Caco-2 (cell line): ENCODE measurements at regions not wholly inside any gene's neighbourhood (a gene's known extent, or its start where the extent isn't known, plus 50 kb on each side); places are given as distances from the start of the nearest gene placed in this dataset.

Experiments
- BruUV-seq: library from RNA; stranded (reverse); fragments of 400-500 nt; replicated peaks from 2 replicates; lab custom pipeline; 2021; lab: Mats Ljungman, UMichigan
- CTCF ChIA-PET: fragments of 300-600 bp; sonication (Branson Sonifier 250); formaldehyde crosslinking; loops from one replicate; lab custom pipeline; 2022; ENCODE audit warnings: antibody characterized with exemption; lab: Charles Lee
- POLR2A ChIA-PET: fragments of 300-600 bp; sonication (Branson Sonifier 250); formaldehyde crosslinking; loops from one replicate; lab custom pipeline; 2022; ENCODE audit warnings: antibody characterized with exemption; lab: Charles Lee
- DNase-seq, 2 experiments: peaks; one replicate each; pipeline versions ENCODE4 v3.0.0 to v3.0.0-alpha.2; 2020 to 2022
- H3K27me3 ChIP-seq: replicated peaks from 2 replicates; pipeline ENCODE4 v1.6.0; 2011; ENCODE audit warnings: low read length; ENCODE audit not compliant: control insufficient read depth, insufficient read depth
- H3K36me3 ChIP-seq: 2 replicates; pipeline ENCODE4 v1.5.1; 2011; ENCODE audit warnings: low read length; ENCODE audit not compliant: control insufficient read depth, insufficient read depth
- H3K4me1 ChIP-seq: fragments of 250-450 bp; sonication (Bioruptor Pico); 2 replicates; pipeline ENCODE4 v1.5.1; 2020; ENCODE audit warnings: mild to moderate bottlenecking
- H3K4me3 ChIP-seq: 2 replicates; pipeline ENCODE4 v1.5.1; 2011; ENCODE audit warnings: low read depth, mild to moderate bottlenecking, control low read depth, low read length
- H3K9me3 ChIP-seq: fragments of 250-450 bp; sonication (Bioruptor Pico); 2 replicates; pipeline ENCODE4 v1.5.1; 2020; ENCODE audit warnings: mild to moderate bottlenecking, moderate library complexity
- H3K27ac Mint-ChIP-seq: one replicate; pipeline ENCODE4 v1.8.0; 2022; ENCODE audit warnings: mixed read lengths; ENCODE audit not compliant: unreplicated experiment
- H3K27me3 Mint-ChIP-seq: one replicate; pipeline ENCODE4 v1.8.0; 2022; ENCODE audit warnings: mixed read lengths; ENCODE audit not compliant: insufficient read depth, unreplicated experiment
- H3K36me3 Mint-ChIP-seq: one replicate; pipeline ENCODE4 v1.8.0; 2022; ENCODE audit warnings: mild to moderate bottlenecking, mixed read lengths; ENCODE audit not compliant: insufficient read depth, unreplicated experiment
- H3K4me1 Mint-ChIP-seq: one replicate; pipeline ENCODE4 v1.8.0; 2022; ENCODE audit warnings: low read depth, mixed read lengths; ENCODE audit not compliant: unreplicated experiment
- H3K4me3 Mint-ChIP-seq: one replicate; pipeline ENCODE4 v1.8.0; 2022; ENCODE audit warnings: mild to moderate bottlenecking, moderate library complexity, mixed read lengths; ENCODE audit not compliant: unreplicated experiment
- H3K9me3 Mint-ChIP-seq: one replicate; pipeline ENCODE4 v1.8.0; 2022; ENCODE audit warnings: mixed read lengths; ENCODE audit not compliant: unreplicated experiment
- CTCF ChIP-seq, 2 experiments: fragments of 200-600 bp in 1 of 2; IDR thresholded peaks; 1 replicate in 1 of 2; 2 replicates in 1 of 2; pipeline versions ENCODE4 v1.5.1 to v1.8.0; 2011 to 2022; ENCODE audit warnings: antibody characterized with exemption in 1 of 2, control low read depth in 1 of 2, inconsistent platforms in 1 of 2, low read depth in 1 of 2, low read length in 1 of 2, mild to moderate bottlenecking in 1 of 2, moderate library complexity in 1 of 2; ENCODE audit not compliant: insufficient read depth in 1 of 2, severe bottlenecking in 1 of 2, unreplicated experiment in 1 of 2
- intact Hi-C: fragments of 100-400 bp; cut with micrococcal nuclease; formaldehyde crosslinking; loops from one replicate; pipeline ENCODE4 v1.10.0; 2022; ENCODE audit not compliant: unreplicated experiment

DNA sequence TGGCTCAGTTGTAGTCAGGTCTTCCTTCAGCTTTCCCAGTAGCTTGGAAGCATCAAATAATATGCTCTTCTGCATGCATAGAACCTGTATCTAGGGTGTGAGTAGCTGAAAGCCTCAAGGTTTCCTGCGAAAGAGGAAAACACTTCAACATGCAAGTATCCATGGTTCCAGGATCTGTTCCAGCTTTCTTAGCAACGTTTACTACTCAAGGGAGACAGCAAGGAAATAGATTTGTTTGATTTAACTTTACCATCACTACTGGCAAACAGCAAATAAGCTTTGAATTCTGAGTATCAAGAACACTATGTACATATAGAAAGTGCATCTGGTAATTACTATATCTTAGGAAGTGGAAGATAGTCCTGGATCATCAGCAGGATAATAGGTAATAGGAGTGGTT, 341.0 kb downstream of the PRR16 start:
- Histone ChIP-seq H3K27me3 (no peaks in the 10 kb centered on the region), H3K4me1 (no peaks in the 10 kb centered on the region), H3K4me3 (no peak overlapping the region), H3K36me3 (no peaks in the 10 kb centered on the region), H3K9me3 (no peaks in the 10 kb centered on the region)
- no TSS peak for BruUV-seq
- no peak overlapping the region for H3K4me3 Mint-ChIP-seq
- H3K27ac Mint-ChIP-seq = no peak overlapping the region
- no peak for TF ChIP-seq CTCF (IDR thresholded peaks at IDR 0.05; ENCODE audit: insufficient read depth in 1 of 2, low read depth in 1 of 2, low read length in 1 of 2, severe bottlenecking in 1 of 2, unreplicated experiment in 1 of 2)
- no peaks in the 10 kb centered on the region for H3K36me3 Mint-ChIP-seq
- no peaks in the 10 kb centered on the region for H3K4me1 Mint-ChIP-seq
- no peak for DNase-seq
- ChIA-PET POLR2A (no interaction called here), CTCF (no interaction called here)
- H3K9me3 Mint-ChIP-seq = no peaks in the 10 kb centered on the region
- H3K27me3 Mint-ChIP-seq = peaks cover 5% of the 10 kb centered on the region
- intact Hi-C loops = no loop called here

- intact Hi-C loops = no loop called here
- Histone ChIP-seq H3K4me1 (no peaks in the 10 kb centered on the region), H3K4me3 (no peak overlapping the region), H3K27me3 (no peaks in the 10 kb centered on the region), H3K36me3 (no peaks in the 10 kb centered on the region), H3K9me3 (no peaks in the 10 kb centered on the region)
- DNase-seq = no peak
- Mint-ChIP-seq H3K27me3 (peaks cover 5% of the 10 kb centered on the region), H3K9me3 (no peaks in the 10 kb centered on the region), H3K4me3 (no peak overlapping the region), H3K36me3 (no peaks in the 10 kb centered on the region), H3K4me1 (no peaks in the 10 kb centered on the region), H3K27ac (no peak overlapping the region)
- ChIA-PET POLR2A (no interaction called here), CTCF (no interaction called here)
- no peak for TF ChIP-seq CTCF (IDR thresholded peaks at IDR 0.05; ENCODE audit: insufficient read depth in 1 of 2, low read depth in 1 of 2, low read length in 1 of 2, severe bottlenecking in 1 of 2, unreplicated experiment in 1 of 2)
- no TSS peak for BruUV-seq
Measured at GRCh38 chr5:120806202-120806601, 342.1 kb downstream of the PRR16 start.

DNA sequence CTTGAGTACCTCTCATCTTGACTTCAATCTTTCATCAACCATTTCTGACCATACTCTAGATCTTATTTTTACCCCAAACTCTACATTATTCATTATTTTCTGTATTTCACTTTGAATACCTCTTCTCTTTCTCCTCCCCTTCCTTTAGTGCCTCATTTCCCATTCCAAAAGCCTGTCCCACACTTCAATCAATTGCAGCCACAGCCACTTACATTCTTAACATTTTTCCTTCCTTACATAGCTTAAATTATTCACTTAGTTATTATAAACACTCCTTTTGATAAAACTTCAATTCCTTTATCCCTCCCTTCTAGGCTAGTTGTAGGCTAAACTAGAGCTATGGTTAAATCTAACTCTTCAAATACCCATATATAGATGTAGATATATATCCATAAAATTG, 344.0 kb downstream of the PRR16 start:
- Mint-ChIP-seq H3K27ac (no peak overlapping the region), H3K27me3 (peaks cover 3% of the 10 kb centered on the region), H3K36me3 (no peaks in the 10 kb centered on the region), H3K4me1 (no peaks in the 10 kb centered on the region), H3K4me3 (no peak overlapping the region), H3K9me3 (no peaks in the 10 kb centered on the region)
- no peak overlapping the region for H3K4me3 ChIP-seq
- H3K9me3 ChIP-seq = no peaks in the 10 kb centered on the region
- no peaks in the 10 kb centered on the region for H3K36me3 ChIP-seq
- H3K4me1 ChIP-seq = no peaks in the 10 kb centered on the region
- DNase-seq = no peak
- ChIA-PET CTCF (no interaction called here), POLR2A (interaction anchor here (0.7 kb wide), 1 partner anchor 199 kb away, joined by 4 read pairs; no protein-coding TSS in a partner anchor)
- H3K27me3 ChIP-seq = no peaks in the 10 kb centered on the region
- no peak for TF ChIP-seq CTCF (IDR thresholded peaks at IDR 0.05; ENCODE audit: insufficient read depth in 1 of 2, low read depth in 1 of 2, low read length in 1 of 2, severe bottlenecking in 1 of 2, unreplicated experiment in 1 of 2)
- no TSS peak for BruUV-seq
- intact Hi-C loops = no loop called here
